Fibroblast of villous mesenchyme (primary cell): ENCODE measurements at regions not wholly inside any gene's neighbourhood (a gene's known extent, or its start where the extent isn't known, plus 50 kb on each side); places are given as distances from the start of the nearest gene placed in this dataset.

Source experiments
- DNase-seq: peaks from one replicate; pipeline ENCODE4 v3.0.0-alpha.2; 2010; ENCODE audit warnings: low read depth
- H3K4me3 ChIP-seq: 2 replicates; pipeline ENCODE4 v1.5.1; 2011; ENCODE audit warnings: low read depth, mild to moderate bottlenecking, low read length
- CTCF ChIP-seq: IDR thresholded peaks from 2 replicates; pipeline ENCODE4 v1.5.1; 2012; ENCODE audit warnings: low read depth, mild to moderate bottlenecking, low read length; ENCODE audit not compliant: insufficient read depth

GRCh38 chr21:45338311-45339017, 50.8 kb upstream of the POFUT2 start:
- no peak for DNase-seq
- H3K4me3 ChIP-seq: no peak overlapping the region
- no peak for TF ChIP-seq CTCF

- no peak for TF ChIP-seq CTCF
- no peak overlapping the region for H3K4me3 ChIP-seq
Observed at GRCh38 chr21:45339421-45340402, 52.0 kb upstream of the POFUT2 start.

GRCh38 chr21:45340515-45340914, 52.8 kb upstream of the POFUT2 start:
- no peak for DNase-seq
- no peak for TF ChIP-seq CTCF

More at GRCh38 chr21:45339421-45340402, 52.0 kb upstream of the POFUT2 start:
- no peak for DNase-seq

GRCh38 chr21:45341261-45341660, 53.6 kb upstream of the POFUT2 start:
- no peak for DNase-seq
- no peak overlapping the region for H3K4me3 ChIP-seq
- no peak for TF ChIP-seq CTCF

More at GRCh38 chr21:45340515-45340914, 52.8 kb upstream of the POFUT2 start:
- H3K4me3 ChIP-seq: no peak overlapping the region

- no peak for TF ChIP-seq CTCF
- DNase-seq: no peak
- H3K4me3 ChIP-seq: no peak overlapping the region
Observed at GRCh38 chr21:45341779-45342178, 54.1 kb upstream of the POFUT2 start.

GRCh38 chr21:45343891-45344290, 56.2 kb upstream of the POFUT2 start:
- DNase-seq: no peak
- TF ChIP-seq CTCF: no peak

More at GRCh38 chr21:45343891-45344290, 56.2 kb upstream of the POFUT2 start:
- H3K4me3 ChIP-seq: no peak overlapping the region
